ENCODE measurements at regions not wholly inside any gene's neighbourhood (a gene's known extent, or its start where the extent isn't known, plus 50 kb on each side); places are given as distances from the start of the nearest gene placed in this dataset.

DNA sequence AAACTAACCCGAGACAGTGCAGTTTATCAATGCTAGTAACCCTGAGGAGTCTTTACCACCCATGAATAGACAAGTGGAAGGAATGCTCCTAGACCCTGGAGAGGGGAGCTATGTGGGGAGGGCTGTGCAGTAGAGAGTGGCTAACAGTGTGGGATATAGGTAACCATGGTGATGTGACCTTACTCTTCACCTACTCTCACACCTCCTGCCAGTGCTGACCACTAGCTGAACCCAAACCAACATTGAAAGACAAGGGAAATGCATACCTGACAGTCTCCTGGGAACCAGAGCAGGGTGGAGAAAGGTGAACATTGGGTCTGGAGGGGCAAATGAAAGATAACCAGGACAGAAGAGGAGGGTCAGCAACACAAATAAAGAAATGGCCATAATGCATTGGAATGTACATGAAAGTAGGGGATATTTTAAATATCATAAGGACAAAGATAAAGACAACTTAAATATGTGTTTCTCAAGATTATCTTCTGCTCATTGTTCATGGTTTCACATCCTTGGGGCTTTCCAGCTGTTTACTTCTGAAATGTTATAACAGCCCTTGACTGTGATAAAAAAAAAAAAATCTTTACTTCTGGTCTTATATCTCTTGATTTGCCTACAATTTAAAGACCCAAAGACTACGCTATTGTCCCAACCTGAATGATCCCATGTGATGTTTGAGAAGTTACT, 983.3 kb upstream of the TENM4 start:
- no peaks in the 10 kb centered on the region for H3K27me3 ChIP-seq (ENCODE audit: control insufficient read depth, insufficient read depth, low read length)
- no peaks in the 10 kb centered on the region for H3K36me3 ChIP-seq (ENCODE audit: control insufficient read depth, insufficient read depth, low read length)
- no peak overlapping the region for H3K4me3 ChIP-seq (ENCODE audit: low read depth, low read length)
- TF ChIP-seq CTCF (IDR thresholded peaks at IDR 0.05; ENCODE audit: insufficient read depth, low read length, poor library complexity, severe bottlenecking) = no peak
- DNase-seq (ENCODE audit: low read depth) = no peak

DNA sequence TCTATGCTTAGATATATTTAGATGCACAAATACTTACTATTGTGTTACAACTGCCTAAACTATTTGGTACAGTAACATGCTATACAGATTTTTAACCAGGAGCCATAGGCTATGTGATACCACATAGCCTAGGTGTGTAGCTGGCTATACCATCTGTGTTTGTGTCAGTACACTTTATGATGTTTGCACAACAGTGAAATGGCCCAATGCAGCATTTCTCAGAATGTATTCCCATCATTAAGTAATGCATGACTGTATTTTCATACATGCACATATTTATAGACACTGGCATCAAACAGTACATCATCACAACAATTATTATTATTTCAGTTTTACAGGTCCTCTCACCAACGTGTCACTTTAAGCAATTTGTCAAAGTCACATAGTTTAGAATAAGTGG, 979.5 kb upstream of the TENM4 start:
- no peak overlapping the region for H3K4me3 ChIP-seq (ENCODE audit: low read depth, low read length)
- H3K27me3 ChIP-seq (ENCODE audit: control insufficient read depth, insufficient read depth, low read length) = no peaks in the 10 kb centered on the region
- no peak for TF ChIP-seq CTCF (IDR thresholded peaks at IDR 0.05; ENCODE audit: insufficient read depth, low read length, poor library complexity, severe bottlenecking)
- no peaks in the 10 kb centered on the region for H3K36me3 ChIP-seq (ENCODE audit: control insufficient read depth, insufficient read depth, low read length)
- no peak for DNase-seq (ENCODE audit: low read depth)

DNA sequence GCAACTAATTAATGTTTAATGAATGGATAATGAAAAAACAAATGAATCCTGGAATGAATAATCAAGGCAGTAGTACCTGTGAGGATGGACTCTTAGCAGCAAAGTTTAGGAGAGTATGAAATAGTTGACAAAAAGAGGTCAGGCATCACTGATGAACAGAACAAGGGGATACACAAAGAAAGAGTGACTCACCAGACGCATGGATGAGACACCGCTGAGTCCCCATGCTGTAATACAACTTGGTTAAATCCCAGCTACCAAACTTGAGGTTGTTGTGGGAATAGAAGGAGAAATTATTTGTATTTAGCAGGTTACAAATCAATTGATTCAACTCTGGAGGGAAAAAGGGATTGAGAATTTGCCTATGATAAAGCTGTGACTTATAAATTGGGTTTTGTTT, 976.9 kb upstream of the TENM4 start:
- no peak overlapping the region for H3K4me3 ChIP-seq (ENCODE audit: low read depth, low read length)
- no peaks in the 10 kb centered on the region for H3K36me3 ChIP-seq (ENCODE audit: control insufficient read depth, insufficient read depth, low read length)
- DNase-seq (ENCODE audit: low read depth) = peak; percentile 4
- H3K27me3 ChIP-seq (ENCODE audit: control insufficient read depth, insufficient read depth, low read length) = no peaks in the 10 kb centered on the region
- TF ChIP-seq CTCF (IDR thresholded peaks at IDR 0.05; ENCODE audit: insufficient read depth, low read length, poor library complexity, severe bottlenecking) = no peak

GRCh38 chr11:80415580-80415979, 974.8 kb upstream of the TENM4 start:
- no peaks in the 10 kb centered on the region for H3K27me3 ChIP-seq (ENCODE audit: control insufficient read depth, insufficient read depth, low read length)
- TF ChIP-seq CTCF (IDR thresholded peaks at IDR 0.05; ENCODE audit: insufficient read depth, low read length, poor library complexity, severe bottlenecking) = no peak

GRCh38 chr11:80414181-80415165, 973.6 kb upstream of the TENM4 start:
- Histone ChIP-seq H3K36me3 (ENCODE audit: control insufficient read depth, insufficient read depth, low read length) (no peaks in the 10 kb centered on the region), H3K27me3 (ENCODE audit: control insufficient read depth, insufficient read depth, low read length) (no peaks in the 10 kb centered on the region), H3K4me3 (ENCODE audit: low read depth, low read length) (no peak overlapping the region)
- no peak for DNase-seq (ENCODE audit: low read depth)
- TF ChIP-seq CTCF (IDR thresholded peaks at IDR 0.05; ENCODE audit: insufficient read depth, low read length, poor library complexity, severe bottlenecking) = no peak

More at GRCh38 chr11:80415580-80415979, 974.8 kb upstream of the TENM4 start:
- Histone ChIP-seq H3K4me3 (ENCODE audit: low read depth, low read length) (no peak overlapping the region), H3K36me3 (ENCODE audit: control insufficient read depth, insufficient read depth, low read length) (no peaks in the 10 kb centered on the region)
- DNase-seq (ENCODE audit: low read depth) = no peak
